Mesendoderm (in vitro differentiated cells): ENCODE measurements at regions not wholly inside any gene's neighbourhood (a gene's known extent, or its start where the extent isn't known, plus 50 kb on each side); places are given as distances from the start of the nearest gene placed in this dataset.
"Not testable (repeated sequence)": the region's sequence is repeated elsewhere in the genome, so short reads cannot be mapped to it uniquely, and the experiment has no call there.

Experiments used
- DNase-seq: peaks from one replicate; pipeline ENCODE4 v3.0.0; 2013
- H2AK5ac ChIP-seq: 2 replicates; pipeline ENCODE4 v1.6.1; 2013; ENCODE audit warnings: low read length, inconsistent platforms
- H2BK120ac ChIP-seq: 2 replicates; pipeline ENCODE4 v1.6.1; 2013; ENCODE audit warnings: low read depth, mild to moderate bottlenecking, low read length, moderate library complexity, mixed read lengths
- H2BK15ac ChIP-seq: replicated peaks from 2 replicates; pipeline ENCODE4 v1.6.1; 2013; ENCODE audit warnings: low read depth, mild to moderate bottlenecking, moderate library complexity
- H2BK5ac ChIP-seq: 2 replicates; pipeline ENCODE4 v1.6.1; 2013; ENCODE audit warnings: low read length, inconsistent platforms
- H3K18ac ChIP-seq: 2 replicates; pipeline ENCODE4 v1.6.1; 2013; ENCODE audit warnings: mild to moderate bottlenecking, low read length, mixed read lengths
- H3K23ac ChIP-seq: one replicate; pipeline ENCODE4 v1.6.1; 2013; ENCODE audit warnings: low read length
- H3K27ac ChIP-seq: 2 replicates; pipeline ENCODE4 v1.5.1; 2013; ENCODE audit warnings: low read depth, mild to moderate bottlenecking, inconsistent platforms, low read length, moderate library complexity
- H3K27me3 ChIP-seq: 2 replicates; pipeline ENCODE4 v1.6.1; 2013; ENCODE audit warnings: low read length, control low read depth, mild to moderate bottlenecking, inconsistent platforms; ENCODE audit not compliant: insufficient read depth, poor library complexity
- H3K36me3 ChIP-seq: 2 replicates; pipeline ENCODE4 v1.6.1; 2013; ENCODE audit warnings: low read length, inconsistent platforms; ENCODE audit not compliant: control insufficient read depth, insufficient read depth
- H3K4ac ChIP-seq: one replicate; pipeline ENCODE4 v1.6.1; 2013; ENCODE audit warnings: low read depth, mild to moderate bottlenecking, low read length, moderate library complexity
- H3K4me1 ChIP-seq: 2 replicates; pipeline ENCODE4 v1.6.1; 2013; ENCODE audit warnings: low read depth, low read length, inconsistent platforms; ENCODE audit not compliant: control insufficient read depth
- H3K4me2 ChIP-seq: 2 replicates; pipeline ENCODE4 v1.6.1; 2013; ENCODE audit warnings: low read length
- H3K4me3 ChIP-seq: 2 replicates; pipeline ENCODE4 v1.5.1; 2013; ENCODE audit warnings: mild to moderate bottlenecking, low read length
- H3K56ac ChIP-seq: one replicate; pipeline ENCODE4 v1.6.1; 2013; ENCODE audit warnings: low read length
- H3K79me1 ChIP-seq: 2 replicates; pipeline ENCODE4 v1.6.1; 2013; ENCODE audit warnings: low read length, inconsistent platforms
- H3K79me2 ChIP-seq: 2 replicates; pipeline ENCODE4 v1.6.1; 2013; ENCODE audit warnings: mild to moderate bottlenecking, low read length; ENCODE audit not compliant: control insufficient read depth, insufficient read depth
- H3K9ac ChIP-seq: 2 replicates; pipeline ENCODE4 v1.6.1; 2013; ENCODE audit warnings: low read length, inconsistent platforms
- H4K5ac ChIP-seq: one replicate; pipeline ENCODE4 v1.6.1; 2013; ENCODE audit warnings: low read length
- H4K8ac ChIP-seq: one replicate; pipeline ENCODE4 v1.6.1; 2013; ENCODE audit warnings: low read depth, mild to moderate bottlenecking, control low read depth, low read length, moderate library complexity
- WGBS: extraction: QIAGEN DNeasy Blood & Tissue Kit; methylation state at CpG from one replicate; pipeline ENCODE4 v1.1.7; 2013; ENCODE audit warnings: low lambda C conversion rate, missing lambda C conversion rate; ENCODE audit not compliant: insufficient coverage; ENCODE audit errors: extremely low coverage; 5-methylcytosine and 5-hydroxymethylcytosine counted together

GRCh38 chr14:105669646-105670045 lies 143.3 kb downstream of the TMEM121 start:
- not testable (repeated sequence) for DNase-seq, H4K8ac ChIP-seq
- WGBS, result no CpG with 5 or more reads among the region's 16 CpGs

DNA sequence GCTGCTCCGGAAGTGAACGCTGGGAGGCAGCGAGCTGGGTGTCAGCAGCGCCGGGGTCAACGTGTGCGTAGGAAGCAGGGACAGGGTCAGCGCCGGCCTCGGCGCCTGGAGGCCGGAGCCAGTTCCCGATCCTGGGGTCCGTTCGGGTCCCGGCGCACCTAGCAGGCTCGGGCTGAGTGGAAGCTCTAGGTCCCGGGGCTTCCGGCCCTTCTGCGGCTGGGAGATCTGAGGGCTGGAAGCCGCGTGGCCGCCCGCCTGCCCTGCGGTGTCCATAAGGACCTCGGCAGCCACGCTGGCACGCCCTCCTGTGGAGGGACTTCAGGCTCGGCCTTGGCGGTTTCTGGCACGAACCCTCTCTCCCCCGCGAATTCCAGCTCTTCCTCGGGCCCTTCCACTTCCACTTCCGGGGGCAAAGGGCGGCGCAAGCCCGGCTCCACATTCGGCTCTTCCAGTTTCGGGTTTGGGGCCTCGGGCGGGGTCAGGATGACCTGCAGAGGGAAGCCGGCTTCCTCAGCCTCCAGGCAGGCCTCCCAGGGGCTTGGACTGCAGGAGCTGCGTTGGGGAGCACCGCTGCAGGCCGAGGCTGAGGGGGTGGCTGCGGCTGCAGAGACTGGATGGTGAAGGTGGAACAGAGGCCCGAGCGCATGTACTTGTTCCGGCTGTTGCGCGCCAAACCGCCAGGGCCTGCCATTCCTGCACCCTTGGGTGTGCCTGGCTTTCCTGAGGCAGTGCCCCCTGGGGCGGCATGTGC lies 146.2 kb downstream of the TMEM121 start:
- H4K5ac ChIP-seq, H2BK5ac ChIP-seq, H3K4ac ChIP-seq, H2AK5ac ChIP-seq, H3K4me3 ChIP-seq, H2BK15ac ChIP-seq, H2BK120ac ChIP-seq, H3K4me2 ChIP-seq, H3K36me3 ChIP-seq, H3K9ac ChIP-seq, H3K18ac ChIP-seq, H3K27ac ChIP-seq, H3K27me3 ChIP-seq, DNase-seq, H3K4me1 ChIP-seq, H3K23ac ChIP-seq, H4K8ac ChIP-seq, H3K79me1 ChIP-seq, H3K56ac ChIP-seq, H3K79me2 ChIP-seq: not testable (repeated sequence)
- no CpG with 5 or more reads among the region's 55 CpGs for WGBS

More at GRCh38 chr14:105669646-105670045, 143.3 kb downstream of the TMEM121 start:
- H4K5ac ChIP-seq, H3K27ac ChIP-seq, H3K56ac ChIP-seq, H3K23ac ChIP-seq, H2AK5ac ChIP-seq, H3K36me3 ChIP-seq, H3K79me1 ChIP-seq, H2BK15ac ChIP-seq, H3K4ac ChIP-seq, H3K79me2 ChIP-seq, H3K18ac ChIP-seq, H2BK120ac ChIP-seq, H2BK5ac ChIP-seq, H3K4me3 ChIP-seq, H3K4me2 ChIP-seq, H3K4me1 ChIP-seq, H3K27me3 ChIP-seq, H3K9ac ChIP-seq: not testable (repeated sequence)

DNA sequence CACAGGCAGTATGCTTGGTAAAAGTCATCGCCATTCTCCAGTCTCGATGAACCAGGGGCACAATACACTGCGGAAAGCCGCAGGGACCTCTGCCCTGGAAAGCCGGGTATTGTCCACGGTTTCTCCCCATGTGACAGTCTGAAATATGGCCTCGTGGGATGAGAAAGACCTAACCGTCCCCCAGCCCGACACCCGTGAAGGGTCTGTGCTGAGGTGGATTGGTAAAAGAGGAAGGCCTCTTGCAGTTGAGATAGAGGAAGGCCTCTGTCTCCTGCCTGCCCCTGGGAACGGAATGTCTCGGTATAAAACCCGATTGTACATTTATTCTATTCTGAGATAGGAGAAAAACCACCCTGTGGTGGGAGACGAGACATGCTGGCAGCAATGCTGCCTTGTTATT lies 149.1 kb downstream of the TMEM121 start:
- H3K36me3 ChIP-seq, H3K27ac ChIP-seq, H3K4me2 ChIP-seq, H3K9ac ChIP-seq, H3K79me2 ChIP-seq, H3K23ac ChIP-seq, H2BK120ac ChIP-seq, H3K4me3 ChIP-seq, H2BK5ac ChIP-seq, H3K18ac ChIP-seq, H4K8ac ChIP-seq, DNase-seq, H3K4ac ChIP-seq, H2AK5ac ChIP-seq, H2BK15ac ChIP-seq, H3K27me3 ChIP-seq, H3K4me1 ChIP-seq, H3K56ac ChIP-seq, H4K5ac ChIP-seq, H3K79me1 ChIP-seq: not testable (repeated sequence)
- no CpG with 5 or more reads among the region's 14 CpGs for WGBS

DNA sequence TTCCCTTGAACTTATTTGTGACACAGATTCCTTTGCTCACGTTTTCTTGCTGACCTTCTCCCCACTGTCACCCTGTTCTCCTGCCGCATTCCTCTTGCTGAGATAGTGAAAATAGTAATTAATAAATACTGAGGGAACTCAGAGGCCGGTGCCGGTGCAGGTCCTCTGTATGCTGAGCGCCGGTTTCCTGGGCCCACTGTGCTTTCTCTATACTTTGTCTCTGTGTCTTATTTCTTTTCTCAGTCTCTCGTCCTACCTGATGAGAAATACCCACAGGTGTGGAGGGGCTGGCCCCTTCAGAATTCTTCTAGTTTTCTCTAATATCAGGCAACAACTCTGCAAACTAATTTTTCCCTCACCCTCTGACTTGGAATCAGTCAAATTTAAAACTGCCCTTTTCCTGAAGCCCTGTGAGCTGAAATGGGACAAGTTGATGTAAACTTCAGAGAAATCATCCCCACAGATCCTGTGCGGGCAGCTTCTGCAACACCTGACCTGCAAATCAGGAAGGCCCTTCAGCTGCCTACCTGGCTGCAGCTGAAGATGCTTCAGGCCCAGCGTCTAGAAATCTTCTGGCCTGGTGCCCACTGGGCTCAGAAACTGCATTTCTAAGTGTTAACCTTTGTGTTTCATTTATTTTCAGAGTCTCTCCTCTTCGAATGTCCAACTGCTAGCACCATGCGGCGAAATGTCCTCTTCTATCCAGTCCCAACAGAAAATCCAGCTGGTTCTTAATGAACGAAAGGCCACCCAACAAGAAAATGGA lies 149.7 kb downstream of the TMEM121 start:
- not testable (repeated sequence) for H3K18ac ChIP-seq, H3K4ac ChIP-seq, H3K4me2 ChIP-seq, H2AK5ac ChIP-seq, H2BK5ac ChIP-seq, H3K27me3 ChIP-seq, H3K4me1 ChIP-seq, DNase-seq, H3K79me2 ChIP-seq, H3K23ac ChIP-seq, H2BK15ac ChIP-seq, H3K36me3 ChIP-seq, H2BK120ac ChIP-seq, H4K5ac ChIP-seq, H3K9ac ChIP-seq, H3K4me3 ChIP-seq, H4K8ac ChIP-seq, H3K56ac ChIP-seq, H3K79me1 ChIP-seq, H3K27ac ChIP-seq
- no CpG with 5 or more reads among the region's 13 CpGs for WGBS

GRCh38 chr14:105678057-105678456 lies 151.7 kb downstream of the TMEM121 start:
- H4K5ac ChIP-seq, H3K4me2 ChIP-seq, H2BK5ac ChIP-seq, H4K8ac ChIP-seq, DNase-seq, H2BK120ac ChIP-seq, H3K18ac ChIP-seq, H3K4me1 ChIP-seq, H3K4ac ChIP-seq, H3K9ac ChIP-seq, H3K79me1 ChIP-seq, H3K79me2 ChIP-seq, H3K27me3 ChIP-seq, H2AK5ac ChIP-seq, H3K56ac ChIP-seq, H3K27ac ChIP-seq, H3K23ac ChIP-seq, H3K4me3 ChIP-seq, H2BK15ac ChIP-seq, H3K36me3 ChIP-seq: not testable (repeated sequence)
- no CpG with 5 or more reads among the region's 21 CpGs for WGBS
